CD4-positive, alpha-beta T cell (primary cell): ENCODE measurements at regions not wholly inside any gene's neighbourhood (a gene's known extent, or its start where the extent isn't known, plus 50 kb on each side); places are given as distances from the start of the nearest gene placed in this dataset.
A peak's percentile ranks its signal among the peaks of the same experiment; 100 is the strongest.

ENCODE experiments used
- ATAC-seq: fragments of 200-7000 bp; cut with Tn5 transposase; one replicate; pipeline ENCODE4 v1.10.0; 2022; ENCODE audit warnings: mild to moderate bottlenecking; ENCODE audit not compliant: poor library complexity
- CTCF ChIA-PET: fragments of 350-600 bp; sonication (Branson Sonifier 250); formaldehyde crosslinking; loops from one replicate; lab custom pipeline; 2021; ENCODE audit warnings: antibody characterized with exemption, inconsistent platforms; lab: Charles Lee
- POLR2A ChIA-PET: fragments of 350-600 bp; sonication (Branson Sonifier 250); formaldehyde crosslinking; loops from one replicate; lab custom pipeline; 2021; ENCODE audit warnings: antibody characterized with exemption, inconsistent platforms; lab: Charles Lee
- DNase-seq, 14 experiments: peaks; one replicate each; pipeline ENCODE4 v3.0.0-alpha.2; 2013 to 2020; ENCODE audit warnings: mixed read lengths in 2 of 14
- H3K27ac ChIP-seq, 2 donors: one replicate each; pipeline versions ENCODE4 v1.5.1 to v1.7.0; 2013; ENCODE audit warnings: low read length in 2 of 2, low read depth in 1 of 2, mild to moderate bottlenecking in 1 of 2
- H3K27me3 ChIP-seq, 2 experiments: 1 replicate in 1 of 2; 2 replicates in 1 of 2; pipeline versions ENCODE4 v1.6.1 to v1.7.0; 2013; ENCODE audit warnings: low read length in 2 of 2, control low read depth in 1 of 2, mild to moderate bottlenecking in 1 of 2, moderate library complexity in 1 of 2; ENCODE audit not compliant: insufficient read depth in 2 of 2, control insufficient read depth in 1 of 2
- H3K36me3 ChIP-seq: one replicate; pipeline ENCODE4 v1.6.1; 2013; ENCODE audit warnings: low read length, control low read depth; ENCODE audit not compliant: insufficient read depth
- H3K4me1 ChIP-seq: one replicate; pipeline ENCODE4 v1.6.1; 2013; ENCODE audit warnings: low read length, control low read depth; ENCODE audit not compliant: insufficient read depth
- H3K4me3 ChIP-seq: one replicate; pipeline ENCODE4 v1.5.1; 2013; ENCODE audit warnings: mild to moderate bottlenecking, low read length, moderate library complexity
- H3K9me3 ChIP-seq, 2 experiments: 1 replicate in 1 of 2; 2 replicates in 1 of 2; pipeline versions ENCODE4 v1.6.1 to v1.7.0; 2013; ENCODE audit warnings: low read length in 2 of 2, mild to moderate bottlenecking in 2 of 2, control low read depth in 1 of 2, moderate library complexity in 1 of 2; ENCODE audit not compliant: control insufficient read depth in 1 of 2, insufficient read depth in 1 of 2
- H3K27ac Mint-ChIP-seq: one replicate; pipeline ENCODE4 v1.8.0; 2020; ENCODE audit warnings: mixed read lengths
- H3K27me3 Mint-ChIP-seq: one replicate; pipeline ENCODE4 v1.8.0; 2021; ENCODE audit warnings: mixed read lengths
- H3K36me3 Mint-ChIP-seq: one replicate; pipeline ENCODE4 v1.8.0; 2021; ENCODE audit warnings: low read depth, mixed read lengths
- H3K4me1 Mint-ChIP-seq: one replicate; pipeline ENCODE4 v1.8.0; 2021; ENCODE audit warnings: low read depth, mixed read lengths
- H3K4me3 Mint-ChIP-seq: one replicate; pipeline ENCODE4 v1.8.0; 2020; ENCODE audit warnings: mild to moderate bottlenecking, mixed read lengths
- H3K9me3 Mint-ChIP-seq: one replicate; pipeline ENCODE4 v1.8.0; 2020; ENCODE audit warnings: mixed read lengths
- CTCF ChIP-seq: fragments of 200-600 bp; IDR thresholded peaks from one replicate; pipeline ENCODE4 v1.8.0; 2022; ENCODE audit warnings: antibody characterized with exemption, mild to moderate bottlenecking
- intact Hi-C, 2 experiments: fragments of 100-400 bp; cut with DNase I in 1 of 2; cut with micrococcal nuclease in 1 of 2; formaldehyde crosslinking; loops; one replicate each; pipeline versions ENCODE4 v1.15.1 to v1.9.0; 2023 to 2025; cut with DNase I, micrococcal nuclease

- H3K27me3 Mint-ChIP-seq = no peaks in the 10 kb centered on the region
- no peak overlapping the region for H3K27ac Mint-ChIP-seq
- no peak for ATAC-seq
Observed at GRCh38 chrX:35858361-35858760, 60.2 kb downstream of the MAGEB16 start.

GRCh38 chrX:35858906-35859305, 60.6 kb upstream of the CFAP47 start:
- Mint-ChIP-seq H3K4me3 (no peak overlapping the region), H3K9me3 (peaks cover 2% of the 10 kb centered on the region), H3K36me3 (no peaks in the 10 kb centered on the region), H3K27me3 (no peaks in the 10 kb centered on the region), H3K4me1 (no peaks in the 10 kb centered on the region), H3K27ac (no peak overlapping the region)
- H3K4me3 ChIP-seq = no peak overlapping the region
- DNase-seq (no peak), ATAC-seq (no peak)
- H3K4me1 ChIP-seq = no peaks in the 10 kb centered on the region
- H3K27me3 ChIP-seq = no peaks in the 10 kb centered on the region
- no peaks in the 10 kb centered on the region for H3K36me3 ChIP-seq
- no peaks in the 10 kb centered on the region for H3K9me3 ChIP-seq
- POLR2A ChIA-PET = no interaction called here
- intact Hi-C loops = no loop called here
- CTCF ChIA-PET = no interaction called here
- H3K27ac ChIP-seq = no peak overlapping the region
- TF ChIP-seq CTCF = no peak

More at GRCh38 chrX:35858361-35858760, 60.2 kb downstream of the MAGEB16 start:
- intact Hi-C loops = no loop called here
- no peak overlapping the region for H3K4me3 ChIP-seq
- H3K27ac ChIP-seq = no peak overlapping the region
- CTCF ChIA-PET = no interaction called here
- no peaks in the 10 kb centered on the region for H3K36me3 ChIP-seq
- no peak for TF ChIP-seq CTCF
- no peak overlapping the region for H3K4me3 Mint-ChIP-seq
- no peak for DNase-seq
- peaks cover 2% of the 10 kb centered on the region for H3K9me3 Mint-ChIP-seq
- POLR2A ChIA-PET = no interaction called here
- no peaks in the 10 kb centered on the region for H3K27me3 ChIP-seq
- H3K36me3 Mint-ChIP-seq = no peaks in the 10 kb centered on the region
- no peaks in the 10 kb centered on the region for H3K4me1 Mint-ChIP-seq
- H3K9me3 ChIP-seq = no peaks in the 10 kb centered on the region
- no peaks in the 10 kb centered on the region for H3K4me1 ChIP-seq

- Histone ChIP-seq H3K9me3 (no peaks in the 10 kb centered on the region), H3K4me1 (no peaks in the 10 kb centered on the region), H3K36me3 (no peaks in the 10 kb centered on the region), H3K4me3 (no peak overlapping the region), H3K27me3 (no peaks in the 10 kb centered on the region), H3K27ac (no peak overlapping the region)
- intact Hi-C loops = no loop called here
- Mint-ChIP-seq H3K4me1 (no peaks in the 10 kb centered on the region), H3K36me3 (no peaks in the 10 kb centered on the region), H3K27ac (no peak overlapping the region), H3K27me3 (no peaks in the 10 kb centered on the region), H3K4me3 (no peak overlapping the region), H3K9me3 (no peaks in the 10 kb centered on the region)
- no peak for ATAC-seq
- ChIA-PET POLR2A (no interaction called here), CTCF (no interaction called here)
- TF ChIP-seq CTCF = no peak
- DNase-seq = peak in 2 of 14 experiments; percentile 10 to 18
Observed at GRCh38 chrX:35868501-35868900, 51.0 kb upstream of the CFAP47 start.
